Left lobe of liver (tissue), 2 donors: ENCODE measurements at regions not wholly inside any gene's neighbourhood (a gene's known extent, or its start where the extent isn't known, plus 50 kb on each side); places are given as distances from the start of the nearest gene placed in this dataset.
A peak's percentile ranks its signal among the peaks of the same experiment; 100 is the strongest.
"Not testable (repeated sequence)": the region's sequence is repeated elsewhere in the genome, so short reads cannot be mapped to it uniquely, and the experiment has no call there.

ENCODE experiments used
- ATAC-seq: fragments of 200-7000 bp; cut with Tn5 transposase; one replicate; pipeline ENCODE4 v1.9.1; 2020; ENCODE audit warnings: mild to moderate bottlenecking, moderate library complexity
- DNase-seq: peaks from one replicate; pipeline ENCODE4 v3.0.0-alpha.2; 2020; ENCODE audit warnings: low spot score
- donor health status: DM: no; HTN: no; CAD: no; lungs with moderate emphysema.
- donor health status: DM: no; HTN: yes; CAD: no.

DNA sequence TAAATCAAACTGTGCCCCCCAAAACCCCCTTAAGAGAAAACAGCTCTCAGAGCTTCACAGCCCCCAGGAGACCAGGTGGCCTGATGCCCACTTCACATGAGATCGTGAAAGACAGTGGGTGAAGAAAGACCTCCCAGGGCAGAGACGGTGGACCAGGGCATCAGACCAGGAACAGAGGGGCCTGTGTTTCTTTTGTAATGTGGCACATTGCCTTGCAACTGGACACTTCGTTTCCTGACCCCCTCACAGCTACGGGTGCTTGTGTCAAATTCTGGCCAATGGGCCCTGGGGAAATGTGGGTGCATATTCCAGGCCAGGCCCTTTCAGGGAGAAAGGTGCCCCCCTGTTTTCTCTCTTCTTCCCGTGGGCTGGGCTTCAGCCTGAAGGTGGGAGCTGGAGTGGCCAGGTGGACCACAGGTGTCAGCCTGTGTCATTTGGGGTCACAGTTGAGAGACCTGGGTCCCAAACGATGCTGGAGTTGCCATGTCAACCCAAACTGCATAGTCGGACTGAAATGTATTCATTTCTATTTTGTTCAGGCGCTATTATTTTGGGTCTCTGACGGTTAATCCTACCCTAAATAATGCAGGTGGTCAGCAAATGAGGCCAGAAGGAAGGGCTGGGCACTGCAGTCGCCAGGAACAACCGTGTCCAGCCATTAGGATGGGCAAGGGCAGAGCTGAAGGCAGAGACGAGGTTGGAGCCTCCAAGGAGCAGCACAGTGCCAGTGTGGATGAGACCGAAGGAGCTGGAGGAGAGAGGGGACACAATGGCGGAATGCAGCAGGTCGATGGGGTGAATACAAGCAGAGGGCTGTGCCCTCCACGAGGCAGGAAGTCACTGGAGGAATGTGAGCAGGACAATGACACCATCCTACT is 338.2 kb downstream of the EIPR1 start:
- peak; percentile 37 for DNase-seq
- ATAC-seq, result no peak

DNA sequence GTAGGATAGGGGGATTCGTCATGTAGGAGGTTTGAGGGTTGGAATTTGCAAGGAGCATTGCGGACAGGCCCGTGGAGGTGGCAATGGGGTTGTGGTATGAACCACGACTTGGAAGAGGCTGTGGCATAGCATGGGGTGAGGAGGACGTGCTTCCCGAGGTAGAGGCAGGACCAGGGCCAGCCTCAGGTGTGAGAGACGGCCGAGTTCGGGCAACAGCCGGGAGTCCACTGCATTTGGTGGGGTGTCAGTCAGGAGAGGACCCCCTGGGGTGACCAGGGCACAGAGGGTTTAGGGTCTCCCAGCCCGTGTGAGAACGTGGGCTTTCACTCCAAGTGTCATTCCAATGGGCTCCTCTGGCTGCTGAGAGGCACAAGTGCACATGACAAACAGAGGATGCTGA is 339.0 kb downstream of the EIPR1 start:
- peak; percentile 18 for DNase-seq
- ATAC-seq, result no peak

DNA sequence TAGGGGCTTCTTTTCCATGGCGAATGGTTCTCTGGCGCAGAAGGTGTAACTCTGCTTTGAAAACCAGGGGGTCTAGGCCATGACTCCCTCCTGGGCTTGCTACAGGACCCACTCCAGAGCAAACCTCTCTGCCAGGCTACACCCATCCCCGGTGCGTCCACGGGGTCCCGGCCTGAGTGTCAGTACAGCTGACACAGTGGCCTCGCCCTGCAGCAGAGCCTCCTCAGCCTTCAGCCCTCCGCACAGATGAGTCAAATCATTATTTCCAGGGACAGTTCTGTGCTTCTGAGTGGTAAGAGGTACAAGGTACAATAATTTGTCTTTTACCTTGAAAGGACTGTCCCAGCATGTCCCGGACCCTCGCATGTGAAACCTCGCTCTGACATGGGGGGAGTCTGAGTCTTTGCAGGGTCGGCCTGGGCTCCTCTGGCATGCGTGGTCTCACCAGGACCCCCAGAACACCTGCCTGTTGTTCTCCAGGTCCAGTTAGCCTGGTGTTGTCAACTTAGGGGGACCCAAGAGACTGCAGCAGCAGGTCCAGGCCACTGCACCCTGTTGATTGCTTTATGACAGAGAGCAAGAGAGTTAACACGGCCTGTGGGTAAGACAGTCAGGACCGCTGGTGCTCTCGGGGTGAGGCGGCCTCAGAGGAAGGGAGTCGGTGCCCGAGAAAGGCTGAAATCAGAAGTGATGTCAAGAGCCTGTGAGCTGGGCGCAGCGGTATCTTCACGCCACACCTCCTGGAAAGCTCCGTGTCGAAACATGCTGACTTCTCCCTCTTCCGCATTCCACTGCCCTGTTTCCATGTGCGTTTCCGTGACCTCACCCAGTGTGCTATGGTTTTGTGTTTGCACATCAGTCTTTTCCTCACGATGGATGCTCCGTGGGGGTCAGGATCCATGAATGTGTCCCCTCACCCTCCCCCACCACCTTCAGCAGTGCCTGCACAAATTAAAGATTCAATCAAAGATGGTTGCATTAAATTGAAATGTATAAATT is 340.1 kb downstream of the EIPR1 start:
- ATAC-seq, result no peak

DNA sequence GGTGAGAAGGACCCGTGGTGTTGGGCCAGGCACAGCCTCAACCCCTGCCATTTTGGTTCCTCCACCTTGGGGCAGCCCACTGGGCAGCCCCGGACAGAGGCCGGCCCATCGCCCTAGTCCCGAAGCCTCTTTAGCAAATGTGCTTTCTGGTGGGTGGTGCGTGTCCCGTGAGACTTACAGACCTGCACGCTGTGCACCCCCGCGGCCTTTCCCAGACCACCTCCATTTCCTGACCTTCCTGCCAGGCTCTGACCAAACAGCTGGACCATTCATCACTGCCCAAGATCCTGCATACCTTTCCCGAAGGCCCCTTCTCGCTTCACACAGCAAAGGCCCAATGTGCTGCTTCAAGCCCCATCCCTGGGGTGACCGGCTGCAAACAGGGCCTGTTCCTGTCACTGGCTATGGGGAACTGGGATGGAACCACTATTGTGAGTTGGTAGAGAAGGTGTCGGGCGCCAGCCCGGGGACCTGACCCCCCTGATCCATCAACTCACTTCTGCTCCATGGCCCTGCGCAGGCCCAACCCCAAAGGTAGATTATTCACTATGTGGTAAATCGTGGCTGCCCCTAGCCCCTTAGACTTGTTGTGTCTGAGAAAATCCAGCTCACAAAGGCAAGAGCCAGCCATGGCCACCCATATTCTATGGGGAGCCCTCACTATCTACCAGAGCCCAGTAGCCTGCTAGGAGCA is 341.0 kb downstream of the EIPR1 start:
- ATAC-seq, result no peak

More for the DNA sequence above, 340.1 kb downstream of the EIPR1 start:
- no peak for DNase-seq

DNA sequence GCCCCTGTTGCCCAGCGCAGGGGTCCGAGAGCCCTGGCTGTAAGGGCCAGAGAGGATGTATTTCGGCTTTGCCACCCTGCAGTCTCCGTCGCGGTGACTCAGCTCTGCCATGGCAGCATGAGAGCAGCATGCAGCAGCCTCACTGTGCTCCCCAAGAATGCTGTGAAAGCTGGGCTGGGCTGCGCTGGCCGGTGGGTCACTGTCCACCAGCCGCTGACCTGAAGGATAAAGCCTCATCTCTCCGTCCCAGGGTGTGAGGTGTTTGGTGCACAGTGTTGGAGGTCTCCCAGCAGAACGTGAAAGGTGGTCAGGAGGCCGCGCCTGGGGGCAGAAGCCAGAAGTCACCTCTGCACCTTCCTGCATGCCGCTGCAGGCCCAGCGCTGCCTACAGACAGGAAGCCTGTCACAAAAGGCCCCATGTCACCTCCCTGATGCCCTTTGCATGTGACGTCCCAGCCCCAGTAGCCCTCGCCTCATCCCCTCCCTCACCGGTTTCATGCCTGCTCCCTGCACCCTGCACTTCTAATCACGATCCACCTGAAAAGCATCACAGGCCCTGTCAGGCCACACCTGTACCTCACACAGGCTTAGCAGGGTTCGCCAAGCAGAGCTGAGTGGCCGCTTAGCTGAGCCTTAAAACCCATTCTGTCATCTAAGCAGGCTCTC is 342.1 kb downstream of the EIPR1 start:
- peak; percentile 23 for DNase-seq
- no peak for ATAC-seq

More for the DNA sequence above, 341.0 kb downstream of the EIPR1 start:
- DNase-seq, result peak; percentile 35

DNA sequence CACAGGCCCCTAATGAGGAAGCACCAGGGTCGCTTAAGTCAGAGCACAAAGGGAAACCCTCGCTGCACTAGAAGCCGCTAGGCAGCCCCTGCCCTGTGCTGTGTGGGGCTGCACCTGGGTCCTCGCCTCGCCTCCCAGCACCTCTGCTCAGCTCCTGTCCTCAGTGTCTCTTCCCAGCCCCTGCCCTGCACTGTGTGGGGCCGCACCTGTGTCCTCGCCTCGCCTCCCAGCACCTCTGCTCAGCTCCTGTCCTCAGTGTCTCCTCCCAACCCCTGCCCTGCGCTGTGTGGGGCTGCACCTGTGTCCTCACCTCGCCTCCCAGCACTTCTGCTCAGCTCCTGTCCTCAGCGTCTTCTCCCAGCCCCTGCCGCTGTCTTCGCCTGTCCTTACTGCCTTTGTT is 342.8 kb downstream of the EIPR1 start:
- DNase-seq (peak; percentile 18), ATAC-seq (peak; percentile 19)

DNA sequence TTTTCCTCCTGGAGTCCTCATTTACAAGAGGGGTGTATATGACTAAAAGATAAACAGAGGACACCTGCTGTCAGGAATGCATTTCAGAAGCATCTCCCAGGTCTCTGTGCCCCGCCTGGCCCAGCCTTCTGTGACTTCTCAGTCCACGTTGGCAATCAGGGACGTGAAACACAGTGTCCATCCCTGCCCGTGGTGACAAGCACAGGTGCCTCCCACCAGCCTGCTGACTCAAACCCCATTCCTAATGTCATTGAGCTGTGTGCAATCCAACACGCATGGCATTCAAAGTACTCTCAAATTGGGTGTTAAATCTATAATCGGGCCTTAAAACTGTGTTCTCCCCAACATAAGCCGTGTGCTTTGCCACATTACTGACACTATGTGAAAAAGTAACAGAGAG is 343.2 kb downstream of the EIPR1 start:
- ATAC-seq (no peak), DNase-seq (peak; percentile 22)

DNA sequence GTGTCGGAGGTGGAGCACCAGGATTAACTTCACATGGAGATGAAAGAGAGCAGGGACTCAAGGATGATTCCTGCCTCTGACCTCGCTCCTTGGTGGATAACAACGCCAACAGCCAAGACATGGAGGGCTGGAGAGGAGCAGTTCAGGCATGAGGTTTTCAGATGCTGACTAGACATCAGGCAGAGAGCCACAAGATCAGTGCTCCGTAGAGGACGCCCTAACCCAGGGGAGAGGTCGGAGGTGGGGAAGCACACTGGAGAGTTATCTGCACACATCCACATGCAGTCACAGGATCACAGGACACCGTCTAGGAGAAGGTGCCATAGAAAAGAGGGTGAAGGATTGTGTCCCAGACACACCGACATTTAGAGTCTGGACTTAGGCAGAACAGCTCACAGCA is 344.3 kb downstream of the EIPR1 start:
- ATAC-seq (no peak), DNase-seq (no peak)

DNA sequence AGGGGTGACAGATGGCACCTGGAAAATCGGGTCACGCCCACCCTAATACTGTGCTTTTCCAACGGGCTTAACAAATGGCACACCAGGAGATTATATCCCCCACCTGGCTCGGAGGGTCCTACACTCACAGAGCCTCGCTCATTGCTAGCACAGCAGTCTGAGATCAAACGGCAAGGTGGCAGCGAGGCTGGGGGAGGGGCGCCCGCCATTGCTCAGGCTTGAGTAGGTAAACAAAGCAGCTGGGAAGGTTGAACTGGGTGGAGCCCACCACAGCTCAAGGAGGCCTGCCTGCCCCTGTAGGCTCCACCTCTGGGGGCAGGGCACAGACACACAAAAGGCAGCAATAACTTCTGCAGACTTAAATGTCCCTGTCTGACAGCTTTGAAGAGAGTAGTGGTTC is 346.8 kb downstream of the EIPR1 start:
- not testable (repeated sequence) for ATAC-seq
- DNase-seq, result peak; percentile 27

DNA sequence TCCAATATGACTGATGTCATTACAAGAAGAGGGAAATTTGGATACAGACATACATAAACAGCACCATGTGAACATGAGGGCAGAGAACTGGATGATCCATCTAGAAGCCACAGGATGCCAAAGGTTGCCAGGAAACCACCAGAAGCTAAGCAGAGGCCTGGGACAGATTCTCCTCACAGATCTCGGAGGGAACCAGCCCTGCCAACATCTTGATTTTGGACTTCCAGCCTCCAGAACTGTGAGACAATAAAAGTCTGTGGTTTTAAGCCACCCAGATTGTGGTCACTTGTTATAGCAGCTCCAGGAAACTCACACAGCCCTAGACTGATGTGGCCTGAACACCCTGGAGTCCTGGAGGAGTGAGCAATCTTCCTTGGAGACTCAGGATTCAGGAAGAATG is 351.6 kb downstream of the EIPR1 start:
- no peak for ATAC-seq
- DNase-seq, result no peak

DNA sequence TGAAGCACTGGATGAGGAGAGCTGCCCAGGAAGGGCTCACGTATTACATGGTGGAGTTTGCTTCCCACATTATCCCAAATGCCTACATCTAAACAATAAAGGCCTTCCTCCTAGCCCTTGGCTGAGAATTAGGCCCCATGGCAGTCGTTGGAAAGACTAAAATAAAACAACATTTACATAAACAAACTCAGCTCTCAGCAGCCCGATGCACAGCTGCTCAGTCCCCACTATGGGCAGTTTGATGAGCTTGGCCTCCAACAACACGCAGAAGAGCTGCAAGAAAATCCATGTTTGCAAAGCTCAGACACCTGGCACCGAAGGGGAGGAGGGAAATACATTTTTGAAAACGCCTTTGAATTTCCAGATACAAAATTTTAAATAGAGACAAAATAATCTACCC is 352.4 kb downstream of the EIPR1 start:
- DNase-seq, result no peak
- ATAC-seq, result no peak

DNA sequence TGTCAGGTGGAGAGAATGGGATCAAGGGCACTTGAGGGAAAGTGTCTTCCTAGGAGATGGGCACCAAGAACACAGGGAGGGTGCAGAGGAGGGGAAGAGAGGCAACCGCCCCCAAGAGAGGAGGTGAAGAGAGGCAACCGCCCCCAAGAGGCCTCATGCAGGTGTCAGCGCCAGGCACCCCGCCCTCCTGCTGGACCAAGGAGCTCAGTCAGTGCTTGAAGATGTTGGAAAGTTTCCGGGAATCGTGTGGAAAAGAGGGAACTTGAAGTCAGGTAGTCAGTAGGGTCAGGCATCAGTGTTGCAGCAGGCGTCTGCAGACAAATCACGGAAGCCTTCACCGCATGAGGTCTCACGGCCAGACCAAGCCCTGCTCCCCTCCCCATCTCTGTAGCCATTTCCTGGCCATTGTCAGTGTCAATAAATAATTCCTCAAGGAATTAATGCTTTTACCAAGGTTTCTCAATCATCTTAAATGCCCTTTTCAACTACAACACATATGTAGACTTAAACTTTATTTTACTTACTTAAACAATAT is 353.1 kb downstream of the EIPR1 start:
- DNase-seq (no peak), ATAC-seq (no peak)

DNA sequence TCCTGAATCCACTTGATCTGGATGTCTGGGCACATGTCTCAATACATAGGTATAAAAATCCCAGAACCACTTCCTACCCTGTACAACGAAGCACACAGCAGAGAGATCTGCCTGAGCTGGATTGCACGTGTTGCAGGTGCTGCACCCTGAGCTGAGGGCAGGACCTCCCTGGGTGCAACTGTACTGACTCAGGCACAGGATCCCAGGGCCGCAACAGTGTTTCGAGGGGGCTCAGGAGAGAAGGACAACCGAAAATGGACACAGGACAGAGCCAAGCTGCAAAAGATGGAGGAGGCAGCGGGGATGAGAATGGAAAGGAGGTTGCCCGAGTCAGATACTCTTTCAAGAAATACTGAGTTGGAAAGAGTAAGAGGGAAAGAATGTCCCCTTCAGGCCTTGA is 354.1 kb downstream of the EIPR1 start:
- ATAC-seq (no peak), DNase-seq (no peak)

DNA sequence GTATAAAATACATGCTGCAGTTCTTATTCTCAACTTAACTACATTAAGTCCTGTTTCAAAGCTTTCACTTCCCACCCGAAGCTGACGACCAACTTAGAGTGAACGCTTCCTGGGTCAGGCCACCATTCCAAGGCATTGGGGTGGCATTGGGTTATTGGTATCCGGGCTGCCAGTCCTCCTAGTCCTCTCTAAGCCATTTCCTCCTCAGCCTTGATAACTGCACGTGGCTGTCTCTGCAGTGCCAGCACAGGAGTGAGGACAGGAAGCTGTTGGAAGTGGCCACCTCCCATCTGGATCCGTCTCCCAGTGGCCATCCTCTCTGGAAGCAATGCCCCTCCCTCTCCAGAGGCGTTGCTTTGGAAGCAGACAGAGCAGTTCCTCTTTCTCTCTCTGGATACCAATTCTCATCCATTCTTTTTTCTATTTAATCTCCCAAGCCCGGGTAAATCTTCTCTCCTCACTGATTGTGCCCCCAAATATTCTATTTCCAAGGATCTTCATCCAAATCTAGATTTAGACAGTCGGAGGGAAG is 354.7 kb downstream of the EIPR1 start:
- no peak for ATAC-seq

DNA sequence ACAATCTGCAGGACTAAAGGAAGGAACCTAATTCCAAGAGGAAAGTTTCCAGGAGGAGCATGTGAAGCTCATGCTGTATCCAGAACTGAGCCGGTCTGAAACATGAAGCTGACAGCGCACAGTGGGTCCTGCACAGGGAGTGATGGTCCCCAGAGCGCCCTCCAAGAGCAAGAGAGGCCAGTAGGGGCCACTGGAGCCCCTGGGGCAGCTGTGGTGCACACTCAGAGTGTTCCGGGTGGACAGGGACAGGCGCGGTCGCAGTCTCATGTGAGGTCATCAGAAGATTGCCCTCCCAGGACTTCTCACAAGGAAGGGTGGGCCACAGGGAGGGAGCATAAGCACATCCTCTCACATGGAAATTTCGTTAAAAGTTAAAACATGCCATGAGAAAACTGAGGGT is 355.9 kb downstream of the EIPR1 start:
- DNase-seq, result no peak
- no peak for ATAC-seq

More for the DNA sequence above, 354.7 kb downstream of the EIPR1 start:
- no peak for DNase-seq

DNA sequence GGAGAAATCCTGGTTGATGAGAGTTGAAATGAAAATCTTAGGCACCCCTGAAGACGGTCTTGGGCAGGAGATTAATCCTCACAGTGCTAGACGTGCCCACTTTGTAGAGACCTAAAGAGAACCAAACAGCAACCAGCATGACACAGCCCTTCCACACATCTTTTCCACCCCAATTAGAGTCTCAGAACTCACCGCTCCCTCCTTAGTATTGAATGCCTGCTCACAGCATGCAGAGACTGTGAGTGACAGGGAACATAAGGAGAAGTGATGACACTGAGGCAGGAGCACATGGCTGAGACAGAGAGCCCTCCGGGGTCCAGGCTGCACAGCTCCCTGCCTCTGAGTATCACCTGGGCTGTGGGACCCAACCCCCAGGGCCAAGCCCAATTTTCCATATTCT is 367.6 kb downstream of the EIPR1 start:
- ATAC-seq (no peak), DNase-seq (no peak)

DNA sequence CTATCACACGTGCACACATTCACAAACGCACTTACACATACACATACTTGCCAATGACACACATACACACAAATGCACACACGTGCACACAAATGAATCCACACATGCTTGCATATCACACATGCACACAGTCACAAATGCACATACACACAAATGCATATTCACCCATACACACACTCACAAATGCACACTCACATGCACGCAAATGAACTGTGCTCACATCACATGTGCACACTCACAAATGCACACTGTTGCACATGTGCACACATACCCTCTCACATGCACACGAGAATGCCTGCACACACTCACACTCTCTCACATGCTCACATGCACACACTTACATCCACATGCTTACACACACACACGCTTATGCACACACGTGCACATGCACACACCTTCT is 368.1 kb downstream of the EIPR1 start:
- no peak for ATAC-seq

DNA sequence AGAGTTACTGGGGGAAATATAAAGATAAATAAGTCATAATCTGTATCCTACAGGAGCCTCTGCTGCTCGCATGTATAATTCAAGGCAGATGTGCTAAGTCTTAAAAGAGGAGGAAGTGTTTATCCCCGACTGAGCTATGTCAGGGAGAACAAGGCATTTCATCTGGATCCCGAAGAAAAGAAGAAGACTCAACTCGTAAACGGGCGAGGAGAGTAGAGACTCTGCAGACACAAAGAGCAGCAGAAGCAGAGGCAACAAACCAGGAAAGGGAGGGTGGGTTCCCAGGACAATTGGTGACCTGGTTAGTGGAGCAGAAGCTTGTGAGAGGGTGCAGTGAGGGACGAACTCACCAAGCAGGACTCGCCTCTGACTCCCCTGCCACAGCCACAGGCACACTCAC is 368.6 kb downstream of the EIPR1 start:
- DNase-seq (no peak), ATAC-seq (no peak)

More for the DNA sequence above, 368.1 kb downstream of the EIPR1 start:
- no peak for DNase-seq

DNA sequence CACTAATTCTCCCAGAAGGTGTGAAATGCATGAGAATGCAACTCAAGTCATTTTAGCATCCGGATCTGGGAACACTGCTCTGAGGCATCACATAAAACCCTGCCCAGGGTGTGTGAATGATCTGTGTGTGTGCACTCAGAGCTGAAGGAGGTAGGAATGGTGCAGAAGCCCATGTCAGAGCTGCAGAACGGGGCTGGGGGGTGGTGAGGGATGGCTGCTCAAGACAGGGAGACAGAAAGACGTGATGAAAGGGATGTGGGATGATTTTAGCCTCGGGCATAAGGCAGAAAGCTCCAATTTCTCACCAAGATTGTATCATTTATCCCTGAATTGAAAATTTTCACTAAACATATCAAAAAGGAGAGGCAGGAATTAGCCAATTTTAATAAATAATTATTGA is 369.1 kb downstream of the EIPR1 start:
- no peak for DNase-seq
- no peak for ATAC-seq

DNA sequence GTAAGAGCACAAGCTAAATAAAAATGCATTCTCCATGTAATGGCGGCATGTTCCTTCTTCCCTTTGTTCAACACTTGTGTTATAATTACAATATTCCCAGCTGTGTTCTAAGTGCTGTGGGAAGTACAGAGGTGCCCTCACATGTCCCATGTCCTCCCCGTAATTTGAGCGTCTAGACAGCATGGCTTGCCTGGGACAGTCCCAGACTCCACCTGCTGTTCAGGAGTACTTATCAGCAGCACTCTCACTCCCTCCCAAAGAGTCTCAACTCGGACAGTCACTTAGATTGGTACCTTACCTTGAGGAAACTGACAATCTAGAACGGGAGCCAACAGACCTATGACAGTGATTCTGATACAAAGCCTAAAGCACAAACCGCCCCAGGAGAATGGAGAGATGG is 370.5 kb downstream of the EIPR1 start:
- no peak for ATAC-seq
- DNase-seq, result no peak
